G401.6 (cell line): ENCODE measurements at regions not wholly inside any gene's neighbourhood (a gene's known extent, or its start where the extent isn't known, plus 50 kb on each side); places are given as distances from the start of the nearest gene placed in this dataset.

Experiments used
- FAIRE-seq: peaks from 2 replicates; lab custom pipeline; 2012; peaks lifted over from hg19 to GRCh38; lab: Jason Lieb, UNC

DNA sequence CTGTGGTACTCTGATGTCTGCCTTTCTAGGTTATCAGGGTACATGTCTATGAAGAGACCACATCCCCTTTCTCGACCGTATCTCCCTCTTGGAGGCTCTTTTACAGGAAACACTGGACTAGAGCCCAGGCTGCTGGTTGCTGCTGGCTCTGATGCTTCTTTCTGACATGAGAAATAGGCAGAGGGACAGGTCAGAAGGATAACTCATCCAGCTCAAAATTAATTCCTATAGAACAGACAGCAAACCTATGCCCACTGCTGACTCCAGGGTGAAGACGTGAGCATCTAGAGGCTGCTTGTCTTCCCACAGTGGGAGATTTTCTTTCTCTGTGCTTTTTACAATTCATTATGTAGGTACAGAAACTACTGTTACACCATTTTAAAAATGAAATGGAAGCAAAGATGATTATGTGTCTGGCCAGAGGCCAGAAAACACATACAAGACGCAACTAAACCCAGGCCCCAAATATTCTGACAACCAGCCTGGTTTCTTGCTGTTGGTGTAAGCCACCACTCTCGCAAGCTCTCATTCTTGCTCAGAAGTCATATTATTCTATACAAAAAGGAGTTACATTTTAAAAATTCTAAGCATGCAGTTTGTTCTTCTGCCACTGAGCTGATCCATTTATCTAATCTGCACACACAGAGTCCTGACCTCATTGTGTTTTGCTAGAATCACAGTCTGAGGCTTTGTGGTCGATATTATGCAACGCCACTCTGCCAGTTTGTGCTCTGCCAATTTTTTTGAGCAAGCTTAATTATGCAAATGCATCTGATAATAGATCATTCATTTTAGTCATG lies 424.3 kb downstream of the KIF20B start:
- FAIRE-seq, result no peak

DNA sequence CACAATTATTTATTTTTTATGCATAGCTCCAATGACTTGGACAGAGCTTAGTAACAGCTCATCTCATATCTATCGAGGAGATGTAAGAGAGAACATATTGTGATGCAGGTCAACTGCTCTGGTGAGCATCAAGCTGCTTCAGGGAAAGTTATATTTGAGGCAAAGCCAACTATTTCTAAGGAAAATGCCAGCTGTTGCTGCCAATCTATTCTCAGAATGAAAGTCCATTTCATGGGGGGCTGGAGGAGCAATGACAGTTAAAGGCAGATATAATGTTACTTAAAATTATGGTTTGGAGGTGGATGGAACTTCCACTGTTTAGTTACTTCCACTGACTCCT lies 424.8 kb downstream of the KIF20B start:
- no peak for FAIRE-seq

DNA sequence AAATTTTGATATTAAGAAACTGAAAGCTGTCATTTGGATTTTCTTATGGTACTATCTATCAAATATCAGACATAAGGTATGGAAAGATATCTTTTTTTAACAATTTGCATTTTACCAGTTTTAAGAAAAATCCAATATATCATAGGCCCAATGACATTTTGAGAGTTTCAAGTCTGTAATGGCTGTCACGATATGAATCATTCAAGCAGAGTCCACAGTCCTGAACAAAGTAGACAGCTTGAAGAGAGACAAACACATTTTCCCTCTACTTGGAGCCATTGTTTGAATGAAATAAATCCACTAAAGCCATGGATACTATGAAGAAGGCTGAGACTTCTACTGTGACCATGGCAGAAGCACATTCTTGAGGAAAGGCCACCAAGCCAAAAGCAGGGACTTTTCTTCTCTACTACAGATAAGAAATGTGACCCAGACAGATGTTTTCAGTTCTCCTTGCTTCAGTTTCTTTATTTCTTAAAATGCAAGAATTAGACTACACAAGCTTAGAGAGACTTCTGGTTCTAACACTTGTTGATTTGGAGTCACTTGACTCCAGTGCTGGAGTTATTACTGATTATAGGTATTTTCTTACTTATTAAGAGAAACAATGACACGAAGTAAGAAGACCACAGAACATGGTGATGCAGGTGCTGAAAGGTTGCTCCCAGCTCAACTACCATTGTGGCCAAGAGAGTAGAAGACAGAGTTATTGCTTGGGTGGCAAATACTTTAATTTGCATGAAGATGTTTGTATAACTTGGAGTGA lies 429.1 kb downstream of the KIF20B start:
- no peak for FAIRE-seq

DNA sequence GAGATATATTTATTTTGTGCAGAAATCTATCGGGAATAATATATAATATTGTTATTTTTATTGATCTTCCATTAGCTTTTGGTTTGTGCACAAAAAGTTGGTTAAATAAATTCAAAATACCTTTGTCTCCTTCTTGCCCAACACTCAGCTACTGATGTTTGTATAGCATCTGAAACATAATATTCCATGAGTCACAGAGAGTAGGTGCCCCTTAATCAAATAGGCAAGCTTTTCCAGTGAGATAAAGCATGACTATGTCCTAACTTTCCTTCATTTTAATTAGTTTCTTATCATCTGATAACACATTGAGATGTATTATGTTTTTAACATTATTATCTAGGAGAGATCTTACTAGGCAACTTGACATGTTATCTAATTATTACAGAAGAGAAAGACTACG lies 432.2 kb downstream of the KIF20B start:
- no peak for FAIRE-seq

DNA sequence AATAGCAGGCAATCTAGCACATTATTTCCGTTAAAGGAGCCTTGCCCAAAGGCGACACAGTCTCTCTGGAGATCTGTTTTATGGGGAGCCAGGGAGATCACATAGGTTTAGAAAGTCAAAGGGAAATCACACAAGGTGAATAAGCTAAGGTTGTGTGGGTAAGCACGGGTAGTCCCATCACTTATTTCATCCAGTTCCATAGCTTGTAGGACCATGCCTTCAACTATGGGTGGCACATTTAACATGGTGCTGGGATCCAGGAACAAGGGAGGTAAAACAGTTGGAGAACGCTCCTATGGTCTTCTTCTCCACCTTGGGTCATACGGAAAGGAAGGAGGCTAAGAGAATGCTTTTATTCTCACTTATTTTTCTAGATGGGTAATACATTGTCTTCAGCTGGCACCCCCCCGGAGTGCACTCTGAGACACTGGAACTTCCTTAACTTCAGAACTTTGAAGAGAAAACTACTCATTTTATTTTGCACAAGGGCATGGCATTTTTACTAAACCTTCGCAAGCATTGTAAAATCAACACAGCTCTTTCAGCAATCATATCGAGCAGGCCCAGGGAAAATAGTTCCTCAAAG lies 435.4 kb downstream of the KIF20B start:
- FAIRE-seq, result no peak

DNA sequence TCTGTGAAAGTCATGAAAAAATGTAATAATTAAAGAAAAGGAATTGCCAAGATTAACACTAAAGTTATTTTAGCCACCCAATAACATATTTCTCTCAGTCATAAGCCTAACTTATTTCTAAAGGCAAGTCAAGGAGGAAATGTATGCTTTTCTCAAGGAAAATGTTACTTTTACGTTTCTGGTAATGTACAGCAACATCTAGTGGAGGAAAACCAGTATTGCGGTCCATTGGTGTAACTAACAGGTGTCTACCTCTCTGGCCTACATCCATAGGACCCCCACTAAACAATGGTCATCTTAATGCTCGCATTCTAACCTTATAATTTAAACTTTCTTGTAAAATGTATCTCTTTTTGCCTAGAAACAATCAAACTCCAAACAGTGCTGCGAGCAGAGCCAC lies 437.5 kb downstream of the KIF20B start:
- FAIRE-seq, result no peak

DNA sequence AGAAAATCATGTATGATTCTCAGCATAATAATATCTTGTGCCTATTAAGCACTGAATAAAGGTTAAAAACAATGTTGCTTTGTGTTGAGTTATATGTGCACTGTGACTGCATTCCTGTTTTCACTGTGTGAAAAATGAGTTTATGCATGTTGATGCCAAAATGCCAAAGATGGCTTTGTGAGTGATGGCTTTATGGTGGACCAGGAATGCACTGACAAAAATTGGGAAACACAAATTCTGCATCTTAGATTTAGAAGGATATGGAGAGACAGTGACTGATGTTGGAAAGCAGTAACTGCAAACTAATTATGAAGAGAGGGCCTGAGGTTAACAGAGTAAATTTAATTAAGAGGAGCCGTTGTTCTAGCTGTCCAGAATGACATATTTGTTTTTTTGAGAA lies 440.4 kb downstream of the KIF20B start:
- no peak for FAIRE-seq

DNA sequence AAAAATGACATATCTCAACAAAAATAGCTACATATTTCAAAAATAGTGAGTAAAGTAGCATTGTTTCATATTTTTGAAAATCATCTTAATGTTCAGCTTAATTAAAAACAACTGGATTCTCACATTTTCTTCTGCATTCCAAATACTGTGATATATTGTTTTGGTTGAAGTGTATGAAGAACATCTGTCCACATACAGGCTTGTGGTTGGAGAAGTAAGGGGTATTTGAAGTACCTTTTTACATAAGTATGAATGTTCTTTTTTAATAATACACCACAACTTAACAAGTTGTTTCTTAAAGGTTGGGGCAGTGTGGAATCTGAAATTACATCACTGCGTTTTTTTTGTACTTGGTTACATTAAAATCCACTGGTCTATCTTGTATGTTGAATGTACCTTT lies 442.5 kb downstream of the KIF20B start:
- no peak for FAIRE-seq

DNA sequence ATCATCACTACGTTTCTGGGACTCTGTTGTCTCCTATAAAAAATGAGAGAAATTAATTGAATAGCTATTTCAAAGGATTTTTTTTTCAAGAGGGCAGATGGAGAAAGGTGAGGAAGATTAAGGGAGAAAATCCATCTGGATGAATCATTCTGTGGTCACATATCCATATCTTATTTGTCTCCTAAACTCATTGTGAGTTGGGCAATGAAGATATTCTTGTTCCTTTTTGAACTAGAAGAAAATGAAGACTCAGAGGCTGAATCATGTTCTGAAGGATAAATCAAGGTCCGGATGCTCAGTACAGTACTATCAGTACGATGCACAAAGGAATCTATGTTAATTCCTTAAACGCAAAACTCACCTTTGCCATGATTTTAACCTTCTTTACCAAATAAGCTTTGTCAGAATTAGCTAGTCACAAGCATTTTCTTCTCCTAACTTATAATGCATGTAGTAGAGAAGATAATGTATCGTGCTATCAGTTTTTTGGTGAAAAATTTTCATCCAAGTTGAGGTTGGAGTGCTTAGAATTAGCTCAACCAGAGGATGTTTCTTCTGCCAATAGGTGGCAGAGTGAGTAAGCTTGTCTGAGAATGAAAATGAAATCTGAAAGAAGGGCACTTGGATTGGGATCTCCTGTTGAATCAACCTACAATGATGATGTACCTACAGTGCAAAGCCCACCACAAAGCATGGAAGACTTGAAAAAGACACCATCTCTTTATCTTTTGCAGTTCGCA lies 446.9 kb downstream of the KIF20B start:
- no peak for FAIRE-seq

DNA sequence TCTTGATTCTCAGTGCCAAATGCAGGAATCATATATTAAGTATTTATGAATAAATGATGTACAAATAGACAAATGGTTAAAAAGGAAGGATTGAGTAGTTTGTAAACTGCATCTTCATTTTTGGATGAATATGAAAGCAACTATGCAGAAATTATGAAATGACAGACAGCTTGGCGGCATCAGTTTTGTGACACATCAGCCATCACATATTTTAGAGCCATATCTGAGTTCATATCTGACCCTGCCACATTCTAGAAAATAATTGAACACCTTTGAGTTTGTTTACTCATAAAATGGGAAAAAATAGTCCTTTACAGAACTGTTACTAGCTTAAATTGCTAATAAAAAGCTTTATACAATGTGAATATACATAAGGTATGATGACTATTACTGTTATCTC lies 448.2 kb downstream of the KIF20B start:
- no peak for FAIRE-seq

DNA sequence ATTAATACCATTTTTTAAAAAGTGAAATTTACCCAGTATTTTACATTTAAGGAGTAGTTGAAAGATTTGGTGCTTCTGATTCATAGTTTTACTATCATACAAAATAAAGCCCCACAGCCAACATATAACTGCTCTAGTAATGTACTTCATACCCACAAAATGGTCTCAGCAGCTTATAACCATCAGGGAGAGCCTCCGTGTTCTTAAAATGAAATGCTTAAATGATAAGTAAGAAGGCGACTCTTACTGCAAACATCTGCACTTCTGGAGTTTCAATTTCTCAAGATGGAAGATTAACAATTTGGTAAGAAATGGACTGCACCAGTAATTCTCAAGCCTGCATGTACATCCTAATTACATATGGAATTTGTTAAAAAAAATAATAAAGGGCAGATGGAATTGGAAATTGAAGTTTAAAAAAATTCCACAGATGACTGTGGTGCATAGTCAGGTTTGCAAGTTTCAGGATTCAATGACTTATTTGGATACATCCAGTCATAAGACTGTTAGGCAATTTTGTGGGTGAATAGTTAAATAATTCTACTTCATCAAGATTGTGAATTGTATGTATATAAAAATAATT lies 461.0 kb downstream of the KIF20B start:
- FAIRE-seq, result no peak

DNA sequence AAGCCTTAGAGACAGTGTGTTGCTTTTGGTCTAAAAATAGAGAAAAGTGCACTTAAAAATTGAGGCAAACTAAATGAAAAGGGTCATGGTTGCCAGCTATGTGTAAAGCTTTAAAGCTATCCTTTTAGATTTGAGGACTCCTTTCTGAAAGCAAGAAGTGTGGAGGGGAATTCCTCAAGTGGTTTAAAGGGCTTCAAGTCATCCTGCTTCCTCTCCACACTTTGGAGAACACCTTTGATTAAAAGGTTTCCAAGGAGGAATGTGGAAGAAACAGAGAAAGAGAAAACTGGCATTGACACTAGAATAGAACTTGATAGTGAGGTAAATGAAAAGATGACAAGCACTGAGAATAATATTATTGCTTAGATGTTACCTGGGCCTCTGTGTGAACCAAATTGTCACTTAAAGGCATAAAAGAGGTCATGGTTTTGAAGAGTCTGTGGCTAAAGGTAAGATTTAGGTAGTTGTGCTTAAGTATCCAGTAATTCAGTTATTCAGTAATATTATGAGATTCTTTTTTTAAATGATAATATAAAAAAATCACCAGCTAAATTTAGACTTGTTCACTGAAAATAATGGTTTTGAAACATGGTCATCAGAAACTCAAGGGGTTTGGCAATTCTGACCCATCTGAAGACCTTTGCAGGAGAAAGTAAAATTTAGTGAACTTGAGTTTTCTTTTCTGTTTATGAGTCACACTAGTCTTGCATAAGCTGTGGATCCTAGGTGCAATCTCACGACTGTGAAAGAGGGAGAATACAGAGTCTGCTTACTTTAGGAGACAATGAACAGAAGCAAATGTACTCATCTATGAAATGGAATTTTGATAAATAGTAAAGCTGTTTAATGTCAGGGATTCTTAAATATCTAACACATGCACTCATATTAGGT lies 466.0 kb downstream of the KIF20B start:
- no peak for FAIRE-seq

DNA sequence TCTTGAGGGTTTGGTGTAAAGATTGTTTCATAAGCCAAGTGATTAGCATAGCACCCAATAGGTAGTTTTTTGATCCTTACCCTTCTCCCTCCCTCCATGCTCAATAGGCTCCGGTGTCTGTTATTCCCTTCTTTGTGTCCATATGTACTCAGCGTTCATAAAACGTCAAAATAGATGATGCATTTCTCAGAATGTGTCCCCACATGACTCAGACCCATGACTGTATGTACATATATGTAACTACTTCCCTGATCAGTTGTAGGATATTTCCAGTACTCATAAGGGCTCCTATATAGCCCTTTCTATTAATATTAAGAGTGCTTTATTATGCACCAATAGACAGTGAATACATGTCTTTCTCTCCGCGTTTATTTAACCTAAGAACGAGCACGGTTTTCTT lies 466.9 kb downstream of the KIF20B start:
- FAIRE-seq, result no peak

DNA sequence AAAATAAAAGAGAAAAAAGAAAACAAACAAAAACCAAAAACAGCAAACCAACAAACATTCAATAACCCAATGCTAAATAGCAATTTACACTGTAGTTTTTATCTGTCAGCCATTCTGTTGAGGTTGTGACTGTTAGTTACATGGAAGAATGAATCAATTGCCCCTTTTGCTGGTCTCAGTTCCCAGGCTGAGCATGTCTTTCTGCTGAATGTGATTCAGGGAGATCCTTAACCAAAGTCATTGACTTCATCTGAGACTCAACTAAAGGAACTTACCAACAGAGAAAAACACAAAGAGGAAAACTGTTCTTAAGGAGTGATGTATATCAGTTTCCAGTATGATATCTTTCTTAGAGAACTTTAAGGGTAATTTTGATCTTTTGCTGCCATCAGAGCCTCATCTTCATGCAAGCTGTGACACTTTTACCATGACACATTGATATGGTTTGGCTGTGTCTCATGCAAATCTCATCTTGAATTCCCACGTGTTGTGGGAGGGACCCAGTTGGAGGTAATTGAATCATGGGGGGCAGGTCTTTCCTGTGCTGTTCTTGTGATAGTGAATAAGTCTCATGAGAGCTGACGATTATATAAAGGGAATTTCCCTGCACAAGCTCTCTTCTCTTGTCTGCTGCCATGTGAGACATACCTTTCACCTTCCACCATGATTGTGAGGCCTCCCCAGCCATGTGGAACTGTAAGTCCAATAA lies 469.8 kb downstream of the KIF20B start:
- FAIRE-seq, result no peak

DNA sequence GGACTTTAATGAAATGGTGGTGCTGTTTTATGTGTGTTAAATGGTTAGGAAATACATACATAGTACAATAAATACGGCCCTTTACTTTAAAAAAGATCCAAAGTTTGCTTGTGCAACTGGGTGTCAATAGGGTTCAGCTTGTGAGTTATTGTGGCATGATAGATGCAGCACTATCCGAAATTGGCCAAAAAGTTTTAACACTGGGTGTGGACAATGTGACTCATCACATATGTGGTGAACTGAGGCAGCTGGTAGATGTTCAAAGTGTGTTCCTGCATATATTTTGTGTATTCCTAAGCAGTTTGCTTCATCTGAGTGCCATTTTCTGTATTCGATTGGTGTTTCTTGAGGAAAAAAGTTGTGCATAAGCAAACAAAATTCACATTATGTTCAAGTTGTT lies 473.1 kb downstream of the KIF20B start:
- FAIRE-seq, result no peak

DNA sequence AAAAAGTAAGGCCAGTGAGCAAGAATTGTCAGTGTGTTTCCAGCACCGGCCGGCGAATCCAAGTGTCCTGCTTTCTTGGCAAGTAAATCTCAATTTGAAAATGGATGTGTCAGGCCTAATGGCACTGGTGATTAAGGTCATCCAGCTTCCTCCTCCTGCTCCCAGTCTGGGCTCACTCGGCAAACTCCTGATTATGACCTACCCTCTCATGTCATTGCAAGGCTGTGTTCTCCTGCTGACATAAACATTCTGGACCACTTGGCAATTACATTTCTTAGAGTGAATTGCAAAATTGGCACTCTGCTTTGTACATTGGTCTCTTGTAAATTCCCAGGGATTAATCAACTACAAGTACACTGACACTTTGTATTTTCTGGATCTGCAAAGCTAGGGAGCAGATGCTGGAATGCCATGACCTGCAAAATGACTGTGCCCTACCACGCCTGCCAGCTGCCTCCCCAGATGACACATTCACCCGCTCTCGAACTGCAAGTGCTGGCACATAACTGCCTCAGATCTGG lies 473.8 kb downstream of the KIF20B start:
- no peak for FAIRE-seq

DNA sequence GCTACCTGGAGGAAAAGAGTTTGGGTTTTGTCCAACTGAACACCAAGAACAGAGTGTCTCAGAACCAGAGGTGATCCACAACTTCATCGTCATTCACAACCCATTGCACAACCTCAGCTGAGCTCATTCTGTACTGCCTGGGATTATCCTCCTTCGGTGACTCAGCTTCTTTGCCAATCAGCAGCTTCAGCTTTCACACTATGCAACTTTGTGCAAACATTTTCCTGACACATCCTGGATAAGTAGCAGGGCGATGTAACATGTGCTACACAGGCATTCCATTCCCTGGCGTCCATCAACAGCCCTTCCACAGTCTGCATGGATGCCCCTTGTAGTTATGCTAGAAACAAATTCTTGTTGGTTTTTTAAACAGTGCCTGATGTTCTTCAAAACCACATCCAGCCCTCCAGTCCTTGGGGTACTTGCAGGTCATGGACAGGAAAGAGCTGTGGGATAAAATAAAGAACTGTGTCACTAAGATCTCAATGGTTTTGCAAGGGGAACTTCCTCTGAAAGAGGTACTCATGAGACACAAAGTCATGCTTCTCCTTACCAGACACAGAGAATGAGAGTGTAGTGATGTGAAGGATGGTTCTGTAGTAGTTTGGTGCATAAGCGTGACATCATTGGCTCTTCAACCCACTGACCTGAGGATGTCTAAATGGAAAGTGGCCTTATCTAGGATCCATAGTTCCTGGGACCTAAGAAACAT lies 478.5 kb downstream of the KIF20B start:
- no peak for FAIRE-seq

DNA sequence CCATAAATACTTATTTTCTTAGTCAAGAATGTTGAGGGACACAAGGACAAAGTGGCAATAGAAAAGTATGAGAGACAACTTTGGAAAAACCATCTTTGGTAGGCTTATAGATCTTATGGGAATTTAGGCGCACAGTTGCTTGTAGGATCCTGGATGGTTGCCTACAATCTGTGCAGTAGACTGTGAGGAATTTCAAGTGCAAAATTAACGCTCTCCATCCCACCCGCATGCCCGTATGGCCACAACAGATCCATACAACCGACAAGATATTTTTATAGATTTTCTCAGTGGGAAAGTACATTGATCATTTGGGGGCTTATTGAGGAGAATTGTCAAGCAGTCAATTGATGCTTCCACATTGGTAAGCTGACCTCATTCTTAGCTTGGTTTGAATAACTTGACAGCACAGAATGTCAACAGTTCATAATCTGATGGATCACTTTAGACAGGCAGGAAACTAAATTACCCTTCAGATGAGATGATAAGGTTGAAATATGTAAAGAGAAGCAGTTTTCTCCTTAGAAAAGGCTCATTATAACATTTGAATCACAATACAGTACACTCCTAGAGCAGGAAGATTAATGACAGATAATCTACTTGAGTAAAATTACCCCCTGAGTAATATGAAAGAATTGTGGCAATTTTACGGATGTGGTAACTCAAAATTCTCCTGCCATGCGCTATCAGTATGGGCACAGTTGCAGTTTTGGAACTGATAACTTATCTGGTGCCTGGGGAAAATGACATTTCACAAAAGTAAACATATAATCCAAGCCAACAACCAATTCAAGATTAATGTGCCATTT lies 479.7 kb downstream of the KIF20B start:
- no peak for FAIRE-seq

DNA sequence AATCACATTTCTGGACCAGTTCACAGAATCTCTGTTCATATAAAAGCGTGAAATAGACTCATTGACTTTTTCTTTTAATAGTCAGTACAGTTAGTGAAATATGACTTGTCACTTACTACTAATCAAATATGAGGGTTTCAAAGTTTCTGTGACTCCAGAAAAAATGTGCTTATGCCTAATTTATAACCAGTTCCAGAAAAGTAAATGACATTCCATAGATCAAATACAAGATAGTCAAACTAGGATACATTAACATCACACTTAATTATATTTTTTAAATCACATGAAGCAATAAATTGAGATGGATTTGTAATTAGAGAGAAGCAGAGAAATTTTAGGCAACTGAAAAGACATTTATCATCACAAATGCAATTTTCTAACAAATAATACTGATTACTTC lies 491.4 kb downstream of the KIF20B start:
- no peak for FAIRE-seq
